DND-41 (cell line): ENCODE measurements at regions not wholly inside any gene's neighbourhood (a gene's known extent, or its start where the extent isn't known, plus 50 kb on each side); places are given as distances from the start of the nearest gene placed in this dataset.

ENCODE experiments used
- CTCF ChIP-seq: IDR thresholded peaks from 2 replicates; pipeline ENCODE4 v1.5.1; 2012; ENCODE audit warnings: borderline replicate concordance, low read length, moderate library complexity, mild to moderate bottlenecking; ENCODE audit not compliant: poor library complexity, severe bottlenecking; ENCODE audit errors: extremely low read depth
- EZH2 ChIP-seq: IDR thresholded peaks from 3 replicates; pipeline ENCODE4 v1.6.1; 2012; ENCODE audit warnings: borderline replicate concordance, low read depth, mild to moderate bottlenecking, moderate library complexity, low read length, inconsistent platforms; ENCODE audit not compliant: severe bottlenecking

- TF ChIP-seq CTCF (no peak), EZH2 (no peak)
Measured at GRCh38 chr6:122315842-122316241, 83.6 kb upstream of the HSF2 start.
